ENCODE measurements at regions not wholly inside any gene's neighbourhood (a gene's known extent, or its start where the extent isn't known, plus 50 kb on each side); places are given as distances from the start of the nearest gene placed in this dataset.

DNA sequence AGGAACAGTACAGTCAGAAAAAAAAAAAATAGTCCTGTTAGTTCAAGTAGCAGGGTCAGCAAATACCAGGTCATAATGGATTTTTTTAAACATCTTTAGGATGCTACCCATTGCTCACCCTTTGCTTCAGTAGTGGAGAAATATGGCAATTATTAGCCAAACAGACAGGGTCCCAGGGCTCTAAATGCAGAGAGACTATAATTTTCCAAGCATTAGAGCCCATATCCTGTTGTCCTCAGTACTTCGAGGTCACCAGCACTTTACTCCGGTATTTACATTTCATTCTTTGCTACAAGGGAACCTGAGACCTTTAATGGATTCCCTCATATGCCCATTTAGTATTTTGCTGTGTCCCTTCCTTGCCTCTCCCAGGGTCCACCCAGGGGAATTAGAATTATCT is 1562.9 kb upstream of the TENM3 start:
- intact Hi-C loops (cut with DNase I) = no loop called here
- Histone ChIP-seq H3K4me3 (no peak overlapping the region), H3K27me3 (no peaks in the 10 kb centered on the region), H3K9me3 (no peaks in the 10 kb centered on the region), H3K4me1 (no peaks in the 10 kb centered on the region), H3K27ac (no peak overlapping the region), H3K36me3 (no peaks in the 10 kb centered on the region)
- ATAC-seq = no peak
- TF ChIP-seq CTCF (IDR thresholded peaks at IDR 0.05) = no peak
- no peak for DNase-seq

GRCh38 chr4:180682776-180683175 is 1560.4 kb upstream of the TENM3 start:
- Histone ChIP-seq H3K36me3 (no peaks in the 10 kb centered on the region), H3K9me3 (no peaks in the 10 kb centered on the region), H3K27ac (no peak overlapping the region), H3K27me3 (no peaks in the 10 kb centered on the region), H3K4me1 (no peaks in the 10 kb centered on the region), H3K4me3 (no peak overlapping the region)
- no peak for ATAC-seq
- TF ChIP-seq CTCF (IDR thresholded peaks at IDR 0.05) = no peak
- intact Hi-C loops (cut with DNase I) = no loop called here
- no peak for DNase-seq

GRCh38 chr4:180683186-180683585 is 1560.0 kb upstream of the TENM3 start:
- TF ChIP-seq CTCF (IDR thresholded peaks at IDR 0.05) = no peak
- H3K4me3 ChIP-seq = no peak overlapping the region
- no peaks in the 10 kb centered on the region for H3K9me3 ChIP-seq
- H3K4me1 ChIP-seq = no peaks in the 10 kb centered on the region
- H3K27me3 ChIP-seq = no peaks in the 10 kb centered on the region
- no peaks in the 10 kb centered on the region for H3K36me3 ChIP-seq
- DNase-seq = no peak
- H3K27ac ChIP-seq = no peak overlapping the region
- intact Hi-C loops (cut with DNase I) = no loop called here
- no peak for ATAC-seq

DNA sequence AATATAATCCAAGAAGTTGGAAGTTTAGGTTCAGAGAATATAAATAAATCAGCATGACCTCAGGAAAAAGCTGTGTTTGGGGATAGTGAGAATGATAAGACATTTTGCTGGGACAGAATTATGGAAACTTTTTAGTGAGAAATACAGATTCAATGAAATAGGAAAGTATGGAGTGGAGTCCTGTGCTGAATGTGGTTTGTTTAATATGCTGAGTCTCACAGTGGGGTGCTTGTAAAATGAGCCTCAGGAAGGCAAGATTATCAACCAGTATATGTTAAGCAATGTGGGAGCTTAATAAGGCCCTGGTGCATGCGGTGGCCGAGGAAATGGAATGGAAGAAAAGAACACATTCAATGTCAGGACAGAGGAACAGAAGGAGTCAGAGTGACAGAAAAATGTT is 1554.7 kb upstream of the TENM3 start:
- DNase-seq = no peak
- Histone ChIP-seq H3K9me3 (no peaks in the 10 kb centered on the region), H3K4me1 (no peaks in the 10 kb centered on the region), H3K27me3 (no peaks in the 10 kb centered on the region), H3K4me3 (no peak overlapping the region), H3K27ac (no peak overlapping the region), H3K36me3 (no peaks in the 10 kb centered on the region)
- intact Hi-C loops (cut with DNase I) = no loop called here
- TF ChIP-seq CTCF (IDR thresholded peaks at IDR 0.05) = no peak
- ATAC-seq = no peak

GRCh38 chr4:180694875-180695274 is 1548.3 kb upstream of the TENM3 start:
- no peak overlapping the region for H3K27ac ChIP-seq
- intact Hi-C loops (cut with DNase I) = no loop called here
- no peaks in the 10 kb centered on the region for H3K27me3 ChIP-seq
- ATAC-seq = no peak
- no peaks in the 10 kb centered on the region for H3K9me3 ChIP-seq
- no peak for DNase-seq
- TF ChIP-seq CTCF (IDR thresholded peaks at IDR 0.05) = no peak
- no peaks in the 10 kb centered on the region for H3K36me3 ChIP-seq
- H3K4me3 ChIP-seq = no peak overlapping the region
- no peaks in the 10 kb centered on the region for H3K4me1 ChIP-seq

DNA sequence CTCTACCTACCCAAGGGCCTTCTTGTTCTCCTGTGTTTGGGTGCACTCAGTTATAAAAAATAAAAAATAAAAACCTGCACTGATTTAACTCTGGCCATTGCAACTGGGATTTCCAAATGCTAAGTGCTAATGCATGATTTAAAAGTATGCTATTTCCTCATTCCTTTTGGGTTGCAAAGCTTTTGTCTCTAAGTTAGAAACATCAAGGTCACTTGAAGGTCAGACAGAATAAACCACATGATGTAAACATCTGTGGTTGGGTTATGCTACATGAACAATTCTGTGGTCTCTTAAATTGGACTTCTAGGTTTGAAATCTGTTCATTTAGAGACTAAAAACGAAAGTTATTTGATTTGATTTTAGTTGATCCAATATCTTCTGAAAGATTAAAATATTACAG is 1547.4 kb upstream of the TENM3 start:
- Histone ChIP-seq H3K36me3 (no peaks in the 10 kb centered on the region), H3K9me3 (no peaks in the 10 kb centered on the region), H3K4me1 (no peaks in the 10 kb centered on the region), H3K4me3 (no peak overlapping the region), H3K27me3 (no peaks in the 10 kb centered on the region), H3K27ac (no peak overlapping the region)
- no peak for ATAC-seq
- intact Hi-C loops (cut with DNase I) = no loop called here
- no peak for TF ChIP-seq CTCF (IDR thresholded peaks at IDR 0.05)
- DNase-seq = no peak
